ENCODE measurements at regions not wholly inside any gene's neighbourhood (a gene's known extent, or its start where the extent isn't known, plus 50 kb on each side); places are given as distances from the start of the nearest gene placed in this dataset.

GRCh38 chr12:127421614-127422013 is 845.4 kb upstream of the TMEM132C start:
- no peak for DNase-seq

GRCh38 chr12:127422935-127423566 is 843.9 kb upstream of the TMEM132C start:
- DNase-seq: no peak

GRCh38 chr12:127425474-127425873 is 841.5 kb upstream of the TMEM132C start:
- DNase-seq: no peak

- no peak for DNase-seq
Observed at GRCh38 chr12:127428420-127428819, 838.5 kb upstream of the TMEM132C start.

GRCh38 chr12:127429551-127430285 is 837.3 kb upstream of the TMEM132C start:
- no peak for DNase-seq

- DNase-seq: no peak
Observed at GRCh38 chr12:127430401-127430800, 836.6 kb upstream of the TMEM132C start.

- no peak for DNase-seq
Observed at GRCh38 chr12:127431177-127431576, 835.8 kb upstream of the TMEM132C start.

GRCh38 chr12:127431594-127431993 is 835.4 kb upstream of the TMEM132C start:
- no peak for DNase-seq

GRCh38 chr12:127435439-127435838 is 831.5 kb upstream of the TMEM132C start:
- no peak for DNase-seq

- no peak for DNase-seq
Observed at GRCh38 chr12:127438512-127439244, 828.3 kb upstream of the TMEM132C start.

GRCh38 chr12:127445581-127446139 is 821.3 kb upstream of the TMEM132C start:
- DNase-seq: no peak

- no peak for DNase-seq
Observed at GRCh38 chr12:127448906-127449305, 818.1 kb upstream of the TMEM132C start.

GRCh38 chr12:127450826-127451225 is 816.1 kb upstream of the TMEM132C start:
- DNase-seq: no peak

- no peak for DNase-seq
Observed at GRCh38 chr12:127455347-127456265, 811.4 kb upstream of the TMEM132C start.

GRCh38 chr12:127457726-127458125 is 809.2 kb upstream of the TMEM132C start:
- no peak for DNase-seq

GRCh38 chr12:127459166-127459565 is 807.8 kb upstream of the TMEM132C start:
- no peak for DNase-seq

GRCh38 chr12:127459687-127460086 is 807.3 kb upstream of the TMEM132C start:
- no peak for DNase-seq

- DNase-seq: no peak
Observed at GRCh38 chr12:127463237-127463636, 803.7 kb upstream of the TMEM132C start.

- DNase-seq: no peak
Observed at GRCh38 chr12:127469331-127469730, 797.6 kb upstream of the TMEM132C start.

- no peak for DNase-seq
Observed at GRCh38 chr12:127473766-127474165, 793.2 kb upstream of the TMEM132C start.

GRCh38 chr12:127479256-127479655 is 787.7 kb upstream of the TMEM132C start:
- no peak for DNase-seq

GRCh38 chr12:127480775-127481314 is 786.1 kb upstream of the TMEM132C start:
- DNase-seq: no peak

Measured in amniotic stem cell (primary cell).